ENCODE measurements at regions not wholly inside any gene's neighbourhood (a gene's known extent, or its start where the extent isn't known, plus 50 kb on each side); places are given as distances from the start of the nearest gene placed in this dataset.
"Not testable (repeated sequence)": the region's sequence is repeated elsewhere in the genome, so short reads cannot be mapped to it uniquely, and the experiment has no call there.

GRCh38 chr15:35247150-35247549, 162.1 kb upstream of the NANOGP8 start:
- no peak for TF ChIP-seq CBX2 (IDR thresholded peaks at IDR 0.05; ENCODE audit: borderline replicate concordance, low read depth)
- TF ChIP-seq NPAS2 (CRISPR knock-in tag; IDR thresholded peaks at IDR 0.05; ENCODE audit: borderline replicate concordance), result no peak
- TF ChIP-seq NR3C1 (IDR thresholded peaks at IDR 0.05), result no peak
- no peak for TF ChIP-seq HOXA7 (CRISPR knock-in tag; IDR thresholded peaks at IDR 0.05)
- no peak for TF ChIP-seq KDM1A (IDR thresholded peaks at IDR 0.05; ENCODE audit: low read depth)
- no peak for TF ChIP-seq KDM5A (IDR thresholded peaks at IDR 0.05)
- TF ChIP-seq TFCP2L1 (CRISPR knock-in tag; IDR thresholded peaks at IDR 0.05), result no peak
- TF ChIP-seq, protein P1, sequence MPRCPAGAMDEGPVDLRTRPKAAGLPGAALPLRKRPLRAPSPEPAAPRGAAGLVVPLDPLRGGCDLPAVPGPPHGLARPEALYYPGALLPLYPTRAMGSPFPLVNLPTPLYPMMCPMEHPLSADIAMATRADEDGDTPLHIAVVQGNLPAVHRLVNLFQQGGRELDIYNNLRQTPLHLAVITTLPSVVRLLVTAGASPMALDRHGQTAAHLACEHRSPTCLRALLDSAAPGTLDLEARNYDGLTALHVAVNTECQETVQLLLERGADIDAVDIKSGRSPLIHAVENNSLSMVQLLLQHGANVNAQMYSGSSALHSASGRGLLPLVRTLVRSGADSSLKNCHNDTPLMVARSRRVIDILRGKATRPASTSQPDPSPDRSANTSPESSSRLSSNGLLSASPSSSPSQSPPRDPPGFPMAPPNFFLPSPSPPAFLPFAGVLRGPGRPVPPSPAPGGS (IDR thresholded peaks at IDR 0.05), result no peak
- TF ChIP-seq HOXB13 (CRISPR knock-in tag; IDR thresholded peaks at IDR 0.05; ENCODE audit: low read depth), result no peak
- TF ChIP-seq, protein P2, sequence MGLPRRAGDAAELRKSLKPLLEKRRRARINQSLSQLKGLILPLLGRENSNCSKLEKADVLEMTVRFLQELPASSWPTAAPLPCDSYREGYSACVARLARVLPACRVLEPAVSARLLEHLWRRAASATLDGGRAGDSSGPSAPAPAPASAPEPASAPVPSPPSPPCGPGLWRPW (IDR thresholded peaks at IDR 0.05), result no peak
- no peak for TF ChIP-seq JUN (IDR thresholded peaks at IDR 0.05)
- no peak for TF ChIP-seq POLR2A (IDR thresholded peaks at IDR 0.05; ENCODE audit: low read length)
- TF ChIP-seq CTCF (IDR thresholded peaks at IDR 0.05), result no peak
- TF ChIP-seq ELK1 (IDR thresholded peaks at IDR 0.05; ENCODE audit: low read depth, low read length), result no peak
- TF ChIP-seq FOSL2 (IDR thresholded peaks at IDR 0.05), result no peak
- TF ChIP-seq FOSL2 (CRISPR knock-in tag; IDR thresholded peaks at IDR 0.05), result no peak
- TF ChIP-seq CHD4 (IDR thresholded peaks at IDR 0.05; ENCODE audit: borderline replicate concordance), result no peak
- no peak for TF ChIP-seq HDAC2 (IDR thresholded peaks at IDR 0.05)
- ChIA-PET POLR2A (no interaction called here), CTCF (no interaction called here)
- H3K4me2 ChIP-seq, result no peak overlapping the region
- DNase-seq (ENCODE audit: low read depth in 1 of 2, low spot score in 1 of 2) (no peak), FAIRE-seq (peak; percentile 73), ATAC-seq (no peak)
- H3K27ac ChIP-seq, result no peak overlapping the region
- H3K9me3 ChIP-seq, result no peaks in the 10 kb centered on the region
- peaks cover 7% of the 10 kb centered on the region; the same call in 2 of the 3 replicates for H3K4me1 ChIP-seq
- no peak overlapping the region for H3K4me3 ChIP-seq

- DNase-seq (ENCODE audit: low read depth in 1 of 2, low spot score in 1 of 2) (no peak), ATAC-seq (no peak), FAIRE-seq (peak; percentile 32)
- no peak overlapping the region for H3K4me2 ChIP-seq
- ChIA-PET POLR2A (no interaction called here), CTCF (no interaction called here)
- 50% methylated on average over 4 of the region's 4 CpGs for WGBS (ENCODE audit: missing lambda C conversion rate)
- TF ChIP-seq REST (IDR thresholded peaks at IDR 0.05) (no peak), HOXA7 (CRISPR knock-in tag; IDR thresholded peaks at IDR 0.05) (no peak), FOXS1 (CRISPR knock-in tag; IDR thresholded peaks at IDR 0.05) (no peak), CTCF (IDR thresholded peaks at IDR 0.05) (no peak), PHF8 (IDR thresholded peaks at IDR 0.05; ENCODE audit: borderline replicate concordance, low read depth) (no peak), RARB (CRISPR knock-in tag; IDR thresholded peaks at IDR 0.05) (no peak), NR3C1 (IDR thresholded peaks at IDR 0.05) (no peak), NFE2L2 (conservative IDR thresholded peaks at IDR 0.05; ENCODE audit: low read length) (no peak), CHD2 (IDR thresholded peaks at IDR 0.05; ENCODE audit: low read length, partially characterized antibody) (no peak)
- H3K4me1 ChIP-seq, result peaks cover 7% of the 10 kb centered on the region; the same call in 2 of the 3 replicates
- H3K9me3 ChIP-seq, result no peaks in the 10 kb centered on the region
- no peak overlapping the region for H3K27ac ChIP-seq
- H3K4me3 ChIP-seq, result no peak overlapping the region
Measured at GRCh38 chr15:35246451-35246850, 161.4 kb upstream of the NANOGP8 start.

DNA sequence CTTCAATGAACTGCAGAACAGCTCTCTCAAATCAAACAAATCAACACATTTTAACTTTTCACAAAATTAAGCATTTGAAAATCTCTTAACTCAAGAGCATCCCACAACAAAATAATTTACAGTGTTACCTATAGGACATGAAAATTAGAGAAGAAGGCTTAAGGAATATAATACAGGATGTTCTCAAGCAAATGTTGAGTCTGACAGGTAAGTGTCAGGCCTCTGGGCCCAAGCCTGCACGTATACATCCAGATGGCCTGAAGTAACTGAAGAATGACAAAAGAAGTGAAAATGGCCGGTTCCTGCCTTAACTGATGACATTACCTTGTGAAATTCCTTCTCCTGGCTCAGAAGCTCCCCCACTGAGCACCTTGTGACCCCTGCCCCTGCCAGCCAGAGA, 160.6 kb upstream of the NANOGP8 start:
- CTCF ChIA-PET; DNase-seq (ENCODE audit: low read depth in 1 of 2, low spot score in 1 of 2); POLR2A ChIA-PET: not testable (repeated sequence)

More for the DNA sequence above, 160.6 kb upstream of the NANOGP8 start:
- not testable (repeated sequence) for H3K4me3 ChIP-seq, H3K27ac ChIP-seq, FAIRE-seq, H3K4me1 ChIP-seq, H3K4me2 ChIP-seq, H3K9me3 ChIP-seq, ATAC-seq
- WGBS (ENCODE audit: missing lambda C conversion rate), result 59% methylated on average over 2 of the region's 2 CpGs
